H1 (cell line): ENCODE measurements at regions not wholly inside any gene's neighbourhood (a gene's known extent, or its start where the extent isn't known, plus 50 kb on each side); places are given as distances from the start of the nearest gene placed in this dataset.

Experiments
- CTCF ChIA-PET: fragments of 300-600 bp; sonication (Branson Sonifier 250); formaldehyde crosslinking; loops from one replicate; lab custom pipeline; 2021; ENCODE audit not compliant: partially characterized antibody; lab: Charles Lee
- POLR2A ChIA-PET: fragments of 300-600 bp; sonication (Branson Sonifier 250); formaldehyde crosslinking; loops from one replicate; lab custom pipeline; 2021; ENCODE audit warnings: inconsistent platforms; ENCODE audit not compliant: partially characterized antibody; lab: Charles Lee
- DNase-seq, 2 experiments: peaks; one replicate each; pipeline versions ENCODE4 v3.0.0 to v3.0.0-alpha.2; 2010 to 2022; ENCODE audit warnings: low spot score in 2 of 2, low read depth in 1 of 2, mixed read lengths in 1 of 2
- FAIRE-seq: peaks from 2 replicates; lab custom pipeline; 2011; peaks lifted over from hg19 to GRCh38; lab: Jason Lieb, UNC
- H2AFZ ChIP-seq: 2 replicates; pipeline ENCODE4 v1.8.1; 2012; ENCODE audit warnings: low read length, inconsistent platforms
- H2AK5ac ChIP-seq: 2 replicates; pipeline ENCODE4 v1.6.1; 2013; ENCODE audit warnings: low read depth, low read length
- H2BK120ac ChIP-seq: replicated peaks from 2 replicates; pipeline ENCODE3; 2013; ENCODE audit warnings: low read depth, low read length, inconsistent platforms
- H2BK12ac ChIP-seq: 2 replicates; pipeline ENCODE4 v1.6.1; 2013; ENCODE audit warnings: low read depth, low read length
- H2BK15ac ChIP-seq: 2 replicates; pipeline ENCODE4 v1.6.1; 2013; ENCODE audit warnings: low read length
- H2BK20ac ChIP-seq: 2 replicates; pipeline ENCODE4 v1.6.1; 2013; ENCODE audit warnings: low read length
- H2BK5ac ChIP-seq: 2 replicates; pipeline ENCODE4 v1.6.1; 2013; ENCODE audit warnings: low read depth, low read length
- H3K14ac ChIP-seq: 2 replicates; pipeline ENCODE4 v1.6.1; 2013; ENCODE audit warnings: inconsistent platforms; ENCODE audit not compliant: insufficient read length
- H3K18ac ChIP-seq: 2 replicates; pipeline ENCODE4 v1.6.1; 2013; ENCODE audit warnings: low read length; ENCODE audit errors: extremely low read depth
- H3K23ac ChIP-seq: 2 replicates; pipeline ENCODE4 v1.6.1; 2013; ENCODE audit warnings: inconsistent platforms; ENCODE audit not compliant: insufficient read length
- H3K23me2 ChIP-seq: 2 replicates; pipeline ENCODE4 v1.6.1; 2013; ENCODE audit warnings: low read depth, low read length
- H3K27ac ChIP-seq: 2 replicates; pipeline ENCODE4 v1.6.1; 2011; ENCODE audit warnings: low read depth, low read length, inconsistent platforms
- H3K27me3 ChIP-seq, 4 experiments: replicated peaks in 1 of 4; 1 replicate in 1 of 4; 2 replicates in 3 of 4; pipeline versions ENCODE4 v1.6.1 to v1.8.1; 2011 to 2013; ENCODE audit warnings: low read length in 3 of 4, mild to moderate bottlenecking in 3 of 4, inconsistent platforms in 2 of 4, mixed read lengths in 2 of 4, moderate library complexity in 1 of 4; ENCODE audit not compliant: control insufficient read depth in 3 of 4, insufficient read depth in 3 of 4; ENCODE audit errors: extremely low read depth in 1 of 4
- H3K36me3 ChIP-seq, 4 experiments: 2 replicates each; pipeline versions ENCODE4 v1.6.1 to v1.8.1; 2011 to 2013; ENCODE audit warnings: mild to moderate bottlenecking in 4 of 4, low read length in 3 of 4, moderate library complexity in 2 of 4, control low read depth in 1 of 4, inconsistent platforms in 1 of 4; ENCODE audit not compliant: insufficient read depth in 4 of 4, control insufficient read depth in 2 of 4
- H3K4ac ChIP-seq: replicated peaks from 2 replicates; pipeline ENCODE3; 2013; ENCODE audit warnings: low read length, low read depth, mixed read lengths, inconsistent platforms; ENCODE audit not compliant: insufficient read length
- H3K4me1 ChIP-seq, 4 experiments: replicated peaks in 1 of 4; 1 replicate in 1 of 4; 2 replicates in 3 of 4; pipeline versions ENCODE4 v1.6.1 to v1.8.1; 2011 to 2013; ENCODE audit warnings: low read length in 3 of 4, inconsistent platforms in 2 of 4, mixed read lengths in 1 of 4; ENCODE audit not compliant: insufficient read depth in 4 of 4, control insufficient read depth in 3 of 4
- H3K4me2 ChIP-seq, 2 experiments: 2 replicates each; pipeline versions ENCODE4 v1.6.1 to v1.8.1; 2011 to 2013; ENCODE audit warnings: low read depth in 2 of 2, low read length in 2 of 2, control low read depth in 1 of 2, inconsistent platforms in 1 of 2, mild to moderate bottlenecking in 1 of 2; ENCODE audit not compliant: insufficient read depth in 1 of 2
- H3K4me3 ChIP-seq, 4 experiments: fragments of 200-600, 300-600 bp in 1 of 4; sonication (generic), shearing (Covaris generic), sonication (Bioruptor Twin) in 1 of 4; 2 replicates each; pipeline versions ENCODE4 v1.5.1 to v1.8.1; 2011 to 2016; ENCODE audit warnings: low read length in 4 of 4, low read depth in 3 of 4, control low read depth in 2 of 4, inconsistent platforms in 2 of 4, mild to moderate bottlenecking in 2 of 4, mixed read lengths in 1 of 4, moderate library complexity in 1 of 4; ENCODE audit not compliant: insufficient read depth in 2 of 4; ENCODE audit errors: extremely low read depth in 1 of 4
- H3K56ac ChIP-seq: replicated peaks from 2 replicates; pipeline ENCODE3; 2013; ENCODE audit warnings: low read depth, mild to moderate bottlenecking, mixed read lengths, low read length, inconsistent platforms; ENCODE audit not compliant: insufficient read length
- H3K79me1 ChIP-seq: 2 replicates; pipeline ENCODE4 v1.6.1; 2013; ENCODE audit warnings: low read depth, low read length, control low read depth
- H3K79me2 ChIP-seq, 2 experiments: 2 replicates each; pipeline versions ENCODE4 v1.6.1 to v1.8.1; 2012 to 2013; ENCODE audit warnings: low read length in 2 of 2, mild to moderate bottlenecking in 2 of 2, inconsistent platforms in 1 of 2; ENCODE audit not compliant: insufficient read depth in 2 of 2, control insufficient read depth in 1 of 2
- H3K9ac ChIP-seq, 4 experiments: replicated peaks in 1 of 4; 1 replicate in 1 of 4; 2 replicates in 3 of 4; pipeline versions ENCODE4 v1.6.1 to v1.8.1; 2011 to 2013; ENCODE audit warnings: low read depth in 3 of 4, low read length in 3 of 4, control low read depth in 2 of 4, mild to moderate bottlenecking in 2 of 4, moderate library complexity in 2 of 4, inconsistent platforms in 1 of 4; ENCODE audit errors: extremely low read depth in 1 of 4
- H3K9me3 ChIP-seq, 2 experiments: 2 replicates each; pipeline versions ENCODE4 v1.6.1 to v1.8.1; 2012 to 2013; ENCODE audit warnings: mild to moderate bottlenecking in 2 of 2, moderate library complexity in 2 of 2, control low read depth in 1 of 2, inconsistent platforms in 1 of 2, low read depth in 1 of 2, low read length in 1 of 2, mixed read lengths in 1 of 2; ENCODE audit not compliant: insufficient read depth in 2 of 2
- H4K20me1 ChIP-seq, 2 experiments: replicated peaks in 1 of 2; 2 replicates each; pipeline versions ENCODE3 to v1.8.1; 2011 to 2013; ENCODE audit warnings: inconsistent platforms in 2 of 2, low read length in 2 of 2, mild to moderate bottlenecking in 1 of 2; ENCODE audit not compliant: insufficient read depth in 2 of 2, control insufficient read depth in 1 of 2
- H4K5ac ChIP-seq: 2 replicates; pipeline ENCODE4 v1.6.1; 2013; ENCODE audit warnings: low read length, low read depth, mixed read lengths, inconsistent platforms; ENCODE audit not compliant: insufficient read length
- H4K8ac ChIP-seq: 2 replicates; pipeline ENCODE4 v1.8.0; 2013; ENCODE audit warnings: mild to moderate bottlenecking, moderate library complexity, low read length, inconsistent platforms; ENCODE audit not compliant: insufficient read depth; ENCODE audit errors: extremely low read depth
- H4K91ac ChIP-seq: replicated peaks from 2 replicates; pipeline ENCODE3; 2013; ENCODE audit warnings: low read length, mixed read lengths, inconsistent platforms; ENCODE audit not compliant: insufficient read length
- CBX8 ChIP-seq: fragments of 300-800, 300-1000 bp; sonication (generic); IDR thresholded peaks from 2 replicates; pipeline ENCODE4 v1.7.1; 2016; ENCODE audit warnings: low read depth, low read length, borderline replicate concordance
- EP300 ChIP-seq, 2 experiments: IDR thresholded peaks; 1 replicate in 1 of 2; 2 replicates in 1 of 2; pipeline ENCODE4 v1.6.1; 2011 to 2012; ENCODE audit warnings: low read depth in 2 of 2, low read length in 2 of 2, mild to moderate bottlenecking in 2 of 2, borderline replicate concordance in 1 of 2, inconsistent platforms in 1 of 2, moderate library complexity in 1 of 2
- GTF2F1 ChIP-seq: IDR thresholded peaks from 2 replicates; pipeline ENCODE4 v1.6.1; 2012; ENCODE audit warnings: low read depth, low read length, improper control_type of control experiment, borderline replicate concordance
- KDM4A ChIP-seq: IDR thresholded peaks from one replicate; pipeline ENCODE4 v1.7.1; 2012; ENCODE audit warnings: low read depth, mild to moderate bottlenecking, moderate library complexity, low read length, inconsistent platforms; ENCODE audit not compliant: severe bottlenecking
- MAX ChIP-seq: IDR thresholded peaks from 2 replicates; pipeline ENCODE4 v1.6.1; 2012; ENCODE audit warnings: inconsistent platforms
- RAD21 ChIP-seq, 2 experiments: IDR thresholded peaks in 1 of 2; conservative IDR thresholded peaks in 1 of 2; 2 replicates each; pipeline ENCODE4 v1.6.1; 2011; ENCODE audit warnings: low read depth in 2 of 2, low read length in 2 of 2, improper control_type of control experiment in 1 of 2, inconsistent platforms in 1 of 2, mild to moderate bottlenecking in 1 of 2, moderate library complexity in 1 of 2
- RNF2 ChIP-seq: fragments of 200-900, 300-1000 bp; sonication (generic); IDR thresholded peaks from 2 replicates; pipeline ENCODE4 v1.7.1; 2016; ENCODE audit warnings: borderline replicate concordance, low read depth, mild to moderate bottlenecking, antibody characterized with exemption, low read length; ENCODE audit not compliant: poor library complexity, severe bottlenecking; ENCODE audit errors: missing control alignments
- TAF7 ChIP-seq: optimal IDR thresholded peaks from 2 replicates; pipeline ENCODE3; 2011; ENCODE audit warnings: low read depth, mild to moderate bottlenecking, inconsistent platforms, low read length, moderate library complexity, borderline replicate concordance
- TCF12 ChIP-seq: IDR thresholded peaks from 2 replicates; pipeline ENCODE4 v1.6.1; 2011; ENCODE audit warnings: low read depth, mild to moderate bottlenecking, low read length
- YY1 ChIP-seq: IDR thresholded peaks from 2 replicates; pipeline ENCODE4 v1.6.1; 2011; ENCODE audit warnings: low read depth, mild to moderate bottlenecking, low read length
- WGBS, 2 experiments: shearing (Covaris generic) in 1 of 2; methylation state at CpG; one replicate each; pipeline versions ENCODE4 v1.1.6 to v1.1.7; 2013 to 2015; ENCODE audit warnings: low lambda C conversion rate in 2 of 2, mixed read lengths in 2 of 2, inconsistent platforms in 1 of 2, low coverage in 1 of 2, missing lambda C conversion rate in 1 of 2; ENCODE audit not compliant: insufficient replicate concordance in 2 of 2, insufficient coverage in 1 of 2, insufficient read length in 1 of 2; ENCODE audit errors: extremely low coverage in 1 of 2, missing lambda C conversion rate in 1 of 2; 5-methylcytosine and 5-hydroxymethylcytosine counted together

- Histone ChIP-seq H3K4me2 (no peak overlapping the region), H4K8ac (no peak overlapping the region), H4K91ac (no peak overlapping the region), H4K20me1 (no peaks in the 10 kb centered on the region), H2BK15ac (no peak overlapping the region), H2AK5ac (no peak overlapping the region), H2AFZ (no peak overlapping the region), H3K9ac (no peak overlapping the region), H4K5ac (no peak overlapping the region), H2BK12ac (no peak overlapping the region), H3K79me1 (no peaks in the 10 kb centered on the region), H3K27ac (no peak overlapping the region), H3K4me1 (no peaks in the 10 kb centered on the region), H3K9me3 (no peaks in the 10 kb centered on the region), H3K79me2 (no peaks in the 10 kb centered on the region), H3K56ac (no peak overlapping the region), H3K4ac (no peak overlapping the region), H3K23ac (no peak overlapping the region), H3K14ac (no peak overlapping the region), H3K36me3 (no peaks in the 10 kb centered on the region), H3K27me3 (no peaks in the 10 kb centered on the region), H2BK120ac (no peak overlapping the region), H3K23me2 (no peaks in the 10 kb centered on the region), H2BK5ac (no peak overlapping the region), H2BK20ac (no peak overlapping the region), H3K4me3 (no peak overlapping the region), H3K18ac (no peak overlapping the region)
- POLR2A ChIA-PET, result no interaction called here
- FAIRE-seq (no peak), DNase-seq (no peak)
- WGBS, 2 experiments, result 85% methylated on average over 3 of the region's 3 CpGs; no CpG with 5 or more reads in 1 of the 2 experiments
- CTCF ChIA-PET, result interaction anchor here (1.0 kb wide), 1 partner anchor 44 kb away, joined by 3 read pairs; no protein-coding TSS in a partner anchor
- TF ChIP-seq TCF12 (no peak), RNF2 (no peak), YY1 (no peak), GTF2F1 (no peak), CBX8 (no peak), KDM4A (no peak), MAX (no peak), EP300 (IDR thresholded peaks at IDR 0.05; ENCODE audit: borderline replicate concordance in 1 of 2, low read depth in 2 of 2, low read length in 2 of 2) (no peak), TAF7 (no peak), RAD21 (IDR thresholded peaks at IDR 0.05 in 1 of 2, conservative IDR thresholded peaks at IDR 0.05 in 1 of 2; ENCODE audit: low read depth in 2 of 2, low read length in 2 of 2) (no peak)
Measured at GRCh38 chr9:116066221-116066620, 87.4 kb upstream of the PAPPA start.
